OCI-LY3 (cell line): ENCODE measurements at regions not wholly inside any gene's neighbourhood (a gene's known extent, or its start where the extent isn't known, plus 50 kb on each side); places are given as distances from the start of the nearest gene placed in this dataset.

ENCODE experiments used
- H2AFZ ChIP-seq: fragments of 200-600, 300-600 bp; shearing (Covaris generic); 2 replicates; pipeline ENCODE4 v1.6.0; 2014; ENCODE audit warnings: antibody characterized with exemption, low read depth, low read length
- H3K27ac ChIP-seq: fragments of 200-600, 300-600 bp; sonication (generic); 2 replicates; pipeline ENCODE4 v1.5.1; 2014; ENCODE audit warnings: mild to moderate bottlenecking, low read length, moderate library complexity, mixed read lengths
- H3K27me3 ChIP-seq: fragments of 200-600, 300-600 bp; sonication (generic); 2 replicates; pipeline ENCODE4 v1.6.1; 2014; ENCODE audit warnings: low read depth, low read length, mixed read lengths
- H3K36me3 ChIP-seq: fragments of 200-600, 300-600 bp; sonication (generic); replicated peaks from 2 replicates; pipeline ENCODE3; 2014; ENCODE audit warnings: low read depth, low read length, mixed read lengths
- H3K4me1 ChIP-seq: fragments of 300-600, 200-600 bp; sonication (generic); 2 replicates; pipeline ENCODE4 v1.6.1; 2014; ENCODE audit warnings: low read length, mixed read lengths
- H3K4me2 ChIP-seq: fragments of 200-600, 300-600 bp; sonication (generic); 2 replicates; pipeline ENCODE4 v1.6.1; 2014; ENCODE audit warnings: low read length, mixed read lengths
- H3K4me3 ChIP-seq: fragments of 300-600, 200-600 bp; sonication (generic); 2 replicates; pipeline ENCODE4 v1.5.1; 2014; ENCODE audit warnings: antibody characterized with exemption, mild to moderate bottlenecking, low read length, moderate library complexity
- H3K79me2 ChIP-seq: fragments of 300-600, 200-600 bp; shearing (Covaris generic); 2 replicates; pipeline ENCODE4 v1.6.1; 2014; ENCODE audit warnings: mild to moderate bottlenecking, low read length, mixed read lengths
- H3K9ac ChIP-seq: fragments of 300-600, 200-600 bp; shearing (Covaris generic); 2 replicates; pipeline ENCODE4 v1.6.0; 2014; ENCODE audit warnings: mild to moderate bottlenecking, low read length, moderate library complexity
- H3K9me3 ChIP-seq: fragments of 200-600, 300-600 bp; shearing (Covaris generic); 2 replicates; pipeline ENCODE4 v1.6.1; 2014; ENCODE audit warnings: low read length, mixed read lengths; ENCODE audit not compliant: insufficient read depth
- H4K20me1 ChIP-seq: fragments of 200-600, 300-600 bp; sonication (generic); 2 replicates; pipeline ENCODE4 v1.6.1; 2016; ENCODE audit warnings: low read length, mixed read lengths; ENCODE audit not compliant: insufficient read depth
- CTCF ChIP-seq: fragments of 200-600, 300-600 bp; sonication (generic); IDR thresholded peaks from 2 replicates; pipeline ENCODE4 v1.5.1; 2014; ENCODE audit warnings: antibody characterized with exemption, low read length, low read depth
- EZH2phosphoT487 ChIP-seq: fragments of 200-600 bp; shearing (Covaris generic); IDR thresholded peaks from 2 replicates; pipeline ENCODE4 v1.6.1; 2018; ENCODE audit warnings: antibody characterized with exemption, mixed run types, low read depth

DNA sequence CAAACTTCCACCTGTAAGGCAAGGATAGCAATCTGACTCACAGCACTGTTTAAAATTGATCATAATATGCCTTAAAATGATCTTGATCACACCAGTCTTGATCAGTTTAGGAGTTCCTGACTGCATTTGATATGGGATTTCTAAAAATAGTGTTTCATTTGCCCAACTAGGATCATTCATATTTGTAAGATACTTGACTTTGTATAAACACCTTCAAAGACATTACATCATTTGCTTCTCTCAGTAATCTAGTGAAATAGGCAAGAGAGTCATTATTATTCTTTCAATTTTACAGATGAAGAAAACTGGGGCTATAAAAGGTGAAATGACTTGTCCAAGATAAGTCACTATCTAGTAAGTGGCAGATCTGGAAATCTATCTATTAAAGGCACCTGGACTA lies 521.1 kb downstream of the GATA3 start:
- Histone ChIP-seq H4K20me1 (no peaks in the 10 kb centered on the region), H3K4me3 (no peak overlapping the region), H3K4me2 (no peak overlapping the region), H3K27me3 (no peaks in the 10 kb centered on the region), H2AFZ (no peak overlapping the region), H3K36me3 (no peaks in the 10 kb centered on the region), H3K79me2 (no peaks in the 10 kb centered on the region), H3K27ac (no peak overlapping the region), H3K9me3 (no peaks in the 10 kb centered on the region), H3K9ac (no peak overlapping the region), H3K4me1 (no peaks in the 10 kb centered on the region)
- no peak for TF ChIP-seq EZH2phosphoT487
- no peak for TF ChIP-seq CTCF

- Histone ChIP-seq H3K36me3 (no peaks in the 10 kb centered on the region), H4K20me1 (no peaks in the 10 kb centered on the region), H3K79me2 (no peaks in the 10 kb centered on the region), H3K4me1 (no peaks in the 10 kb centered on the region), H3K27ac (no peak overlapping the region), H3K9me3 (no peaks in the 10 kb centered on the region), H3K27me3 (no peaks in the 10 kb centered on the region), H3K4me3 (no peak overlapping the region), H3K9ac (no peak overlapping the region), H3K4me2 (no peak overlapping the region), H2AFZ (no peak overlapping the region)
- TF ChIP-seq EZH2phosphoT487 = no peak
- no peak for TF ChIP-seq CTCF
Measured at GRCh38 chr10:8576281-8576680, 521.8 kb downstream of the GATA3 start.

DNA sequence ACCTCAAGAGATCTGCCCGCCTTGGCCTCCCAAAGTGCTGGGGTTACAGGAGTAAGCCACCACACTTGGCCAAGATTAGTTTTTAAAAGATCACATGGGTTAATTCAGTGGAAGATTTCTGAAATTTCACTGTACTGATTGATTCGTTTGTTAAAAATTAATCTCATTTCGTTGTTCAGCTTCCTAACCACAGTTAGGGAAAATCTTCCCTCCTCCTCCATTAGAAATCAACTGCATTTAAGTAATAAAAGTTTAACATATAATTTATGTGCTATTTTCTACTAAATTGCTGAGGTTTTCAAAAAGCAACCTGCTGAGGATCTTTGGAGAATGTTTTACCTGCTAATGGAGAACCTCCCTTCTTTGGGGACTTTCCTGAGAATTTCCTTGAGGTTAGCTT lies 522.4 kb downstream of the GATA3 start:
- Histone ChIP-seq H3K4me1 (no peaks in the 10 kb centered on the region), H3K27me3 (no peaks in the 10 kb centered on the region), H3K4me2 (no peak overlapping the region), H3K36me3 (no peaks in the 10 kb centered on the region), H3K4me3 (no peak overlapping the region), H2AFZ (no peak overlapping the region), H3K79me2 (no peaks in the 10 kb centered on the region), H3K9ac (no peak overlapping the region), H3K9me3 (no peaks in the 10 kb centered on the region), H4K20me1 (no peaks in the 10 kb centered on the region), H3K27ac (no peak overlapping the region)
- TF ChIP-seq EZH2phosphoT487 (no peak), CTCF (no peak)

- Histone ChIP-seq H3K9ac (no peak overlapping the region), H3K27me3 (no peaks in the 10 kb centered on the region), H3K79me2 (no peaks in the 10 kb centered on the region), H2AFZ (no peak overlapping the region), H3K9me3 (no peaks in the 10 kb centered on the region), H3K27ac (no peak overlapping the region), H3K36me3 (no peaks in the 10 kb centered on the region), H3K4me3 (no peak overlapping the region), H3K4me1 (no peaks in the 10 kb centered on the region), H4K20me1 (no peaks in the 10 kb centered on the region), H3K4me2 (no peak overlapping the region)
- TF ChIP-seq CTCF (no peak), EZH2phosphoT487 (no peak)
Measured at GRCh38 chr10:8577686-8578085, 523.2 kb downstream of the GATA3 start.
